Stimulated activated naive CD8-positive, alpha-beta T cell treated with anti-CD3 and anti-CD28 coated beads, Interleukin-15, amount 100 ng/mL, for 72 hours (primary cell): ENCODE measurements at regions not wholly inside any gene's neighbourhood (a gene's known extent, or its start where the extent isn't known, plus 50 kb on each side); places are given as distances from the start of the nearest gene placed in this dataset.
"Not testable (repeated sequence)": the region's sequence is repeated elsewhere in the genome, so short reads cannot be mapped to it uniquely, and the experiment has no call there.

Experiments
- ATAC-seq: fragments of 150-1000 bp; cut with Tn5 transposase; 2 replicates; pipeline ENCODE4 v1.10.0; 2021; ENCODE audit warnings: mild to moderate bottlenecking, moderate library complexity
- DNase-seq, 2 donors: peaks; one replicate each; pipeline ENCODE4 v3.0.0; 2021 to 2022
- H3K27ac Mint-ChIP-seq, 2 donors: one replicate each; pipeline ENCODE4 v1.8.0; 2022; ENCODE audit warnings: mild to moderate bottlenecking in 2 of 2, mixed read lengths in 2 of 2, moderate library complexity in 2 of 2
- H3K27me3 Mint-ChIP-seq: one replicate; pipeline ENCODE4 v1.8.0; 2022; ENCODE audit warnings: mixed read lengths
- H3K4me1 Mint-ChIP-seq: one replicate; pipeline ENCODE4 v1.8.0; 2022; ENCODE audit warnings: mild to moderate bottlenecking, mixed read lengths
- H3K4me3 Mint-ChIP-seq, 2 donors: one replicate each; pipeline ENCODE4 v1.8.0; 2022; ENCODE audit warnings: mild to moderate bottlenecking in 2 of 2, mixed read lengths in 2 of 2, moderate library complexity in 1 of 2
- H3K9me3 Mint-ChIP-seq, 2 donors: one replicate each; pipeline ENCODE4 v1.8.0; 2022; ENCODE audit warnings: mixed read lengths in 2 of 2

- DNase-seq (no peak), ATAC-seq (no peak)
- Mint-ChIP-seq H3K27me3 (peaks cover 8% of the 10 kb centered on the region), H3K9me3 (peaks cover 0 to 13% of the 10 kb centered on the region in 2 donors), H3K4me3 (no peak overlapping the region), H3K27ac (no peak overlapping the region), H3K4me1 (no peaks in the 10 kb centered on the region)
Observed at GRCh38 chr10:35889226-35889625, 247.1 kb upstream of the FZD8 start.

GRCh38 chr10:35888400-35888799, 246.3 kb upstream of the FZD8 start:
- Mint-ChIP-seq H3K27me3 (peaks cover 8% of the 10 kb centered on the region), H3K4me3 (no peak overlapping the region), H3K9me3 (peaks cover 0 to 7% of the 10 kb centered on the region in 2 donors), H3K27ac (no peak overlapping the region), H3K4me1 (no peaks in the 10 kb centered on the region)
- ATAC-seq (no peak), DNase-seq (no peak)

- DNase-seq, result no peak
Observed at GRCh38 chr10:35887685-35888084, 245.6 kb upstream of the FZD8 start.

GRCh38 chr10:35885076-35885475, 243.0 kb upstream of the FZD8 start:
- no peaks in the 10 kb centered on the region for H3K4me1 Mint-ChIP-seq
- ATAC-seq (no peak), DNase-seq (no peak)
- no peak overlapping the region for H3K27ac Mint-ChIP-seq
- peaks cover 8% of the 10 kb centered on the region for H3K27me3 Mint-ChIP-seq
- H3K9me3 Mint-ChIP-seq, result peaks cover 0 to 7% of the 10 kb centered on the region in 2 donors
- no peak overlapping the region for H3K4me3 Mint-ChIP-seq

More at GRCh38 chr10:35887685-35888084, 245.6 kb upstream of the FZD8 start:
- Mint-ChIP-seq H3K27me3 (peaks cover 8% of the 10 kb centered on the region), H3K4me1 (no peaks in the 10 kb centered on the region), H3K9me3 (peaks cover 0 to 7% of the 10 kb centered on the region in 2 donors), H3K4me3 (no peak overlapping the region), H3K27ac (no peak overlapping the region)
- no peak for ATAC-seq

GRCh38 chr10:35884657-35885071, 242.6 kb upstream of the FZD8 start:
- no peak overlapping the region for H3K4me3 Mint-ChIP-seq
- no peak overlapping the region for H3K27ac Mint-ChIP-seq
- H3K4me1 Mint-ChIP-seq, result no peaks in the 10 kb centered on the region
- DNase-seq (no peak), ATAC-seq (no peak)
- H3K9me3 Mint-ChIP-seq, result peaks cover 0 to 7% of the 10 kb centered on the region in 2 donors
- peaks cover 8% of the 10 kb centered on the region for H3K27me3 Mint-ChIP-seq

- DNase-seq (no peak), ATAC-seq (no peak)
- H3K4me1 Mint-ChIP-seq, result no peaks in the 10 kb centered on the region
- H3K27ac Mint-ChIP-seq, result no peak overlapping the region
- H3K9me3 Mint-ChIP-seq, result peaks cover 0 to under 1% of the 10 kb centered on the region in 2 donors
- no peak overlapping the region for H3K4me3 Mint-ChIP-seq
- peaks cover 1% of the 10 kb centered on the region for H3K27me3 Mint-ChIP-seq
Observed at GRCh38 chr10:35882422-35883150, 240.5 kb upstream of the FZD8 start.

- Mint-ChIP-seq H3K4me3 (no peak overlapping the region), H3K27me3 (no peaks in the 10 kb centered on the region), H3K4me1 (no peaks in the 10 kb centered on the region), H3K9me3 (no peaks in the 10 kb centered on the region), H3K27ac (no peak overlapping the region)
- DNase-seq (no peak), ATAC-seq (no peak)
Observed at GRCh38 chr10:35881320-35881719, 239.2 kb upstream of the FZD8 start.

- no peaks in the 10 kb centered on the region for H3K4me1 Mint-ChIP-seq
- no peak overlapping the region for H3K4me3 Mint-ChIP-seq
- DNase-seq (no peak), ATAC-seq (no peak)
- H3K27ac Mint-ChIP-seq, result no peak overlapping the region
- H3K9me3 Mint-ChIP-seq, result no peaks in the 10 kb centered on the region
- no peaks in the 10 kb centered on the region for H3K27me3 Mint-ChIP-seq
Observed at GRCh38 chr10:35876248-35876647, 234.2 kb upstream of the FZD8 start.

- H3K9me3 Mint-ChIP-seq, result no peaks in the 10 kb centered on the region
- DNase-seq (no peak), ATAC-seq (no peak)
- H3K27me3 Mint-ChIP-seq, result no peaks in the 10 kb centered on the region
- peak overlapping the region in 1 of 2 donors; percentile 34 for H3K27ac Mint-ChIP-seq
- no peaks in the 10 kb centered on the region for H3K4me1 Mint-ChIP-seq
- H3K4me3 Mint-ChIP-seq, result no peak overlapping the region
Observed at GRCh38 chr10:35875016-35875676, 233.1 kb upstream of the FZD8 start.

GRCh38 chr10:35874311-35875015, 232.4 kb upstream of the FZD8 start:
- DNase-seq, result no peak
- H3K27ac Mint-ChIP-seq, result peak overlapping the region in 1 of 2 donors; percentile 11
- H3K4me3 Mint-ChIP-seq, result no peak overlapping the region
- no peaks in the 10 kb centered on the region for H3K4me1 Mint-ChIP-seq
- no peaks in the 10 kb centered on the region for H3K9me3 Mint-ChIP-seq
- H3K27me3 Mint-ChIP-seq, result no peaks in the 10 kb centered on the region
- no peak for ATAC-seq

GRCh38 chr10:35872671-35873070, 230.6 kb upstream of the FZD8 start:
- H3K27ac Mint-ChIP-seq, result no peak overlapping the region
- DNase-seq, result no peak
- H3K27me3 Mint-ChIP-seq, result no peaks in the 10 kb centered on the region
- no peaks in the 10 kb centered on the region for H3K4me1 Mint-ChIP-seq
- no peaks in the 10 kb centered on the region for H3K9me3 Mint-ChIP-seq
- no peak overlapping the region for H3K4me3 Mint-ChIP-seq
- no peak for ATAC-seq

GRCh38 chr10:35870665-35871310, 228.7 kb upstream of the FZD8 start:
- ATAC-seq (no peak), DNase-seq (no peak)
- Mint-ChIP-seq H3K27me3 (no peaks in the 10 kb centered on the region), H3K4me3 (no peak overlapping the region), H3K27ac (no peak overlapping the region), H3K4me1 (no peaks in the 10 kb centered on the region), H3K9me3 (no peaks in the 10 kb centered on the region)

GRCh38 chr10:35858676-35859283, 216.7 kb upstream of the FZD8 start:
- H3K4me1 Mint-ChIP-seq, H3K4me3 Mint-ChIP-seq, ATAC-seq, H3K9me3 Mint-ChIP-seq, H3K27me3 Mint-ChIP-seq, DNase-seq: not testable (repeated sequence)
- peak overlapping the region in 1 of 2 donors; percentile 13 for H3K27ac Mint-ChIP-seq

GRCh38 chr10:35857860-35858259, 215.8 kb upstream of the FZD8 start:
- H3K4me3 Mint-ChIP-seq, result no peak overlapping the region
- H3K27me3 Mint-ChIP-seq, result no peaks in the 10 kb centered on the region
- H3K27ac Mint-ChIP-seq, result no peak overlapping the region
- DNase-seq, result no peak
- H3K4me1 Mint-ChIP-seq, result no peaks in the 10 kb centered on the region
- H3K9me3 Mint-ChIP-seq, result peaks cover 0 to 9% of the 10 kb centered on the region in 2 donors
- ATAC-seq, result no peak
